HFFc6 (cell line): ENCODE measurements at regions not wholly inside any gene's neighbourhood (a gene's known extent, or its start where the extent isn't known, plus 50 kb on each side); places are given as distances from the start of the nearest gene placed in this dataset.

Experiments
- DNase-seq: peaks from one replicate; pipeline ENCODE4 v3.0.0-alpha.2; 2018
- H3K27ac Mint-ChIP-seq: 2 replicates; pipeline ENCODE4 v1.8.0; 2020; ENCODE audit warnings: mild to moderate bottlenecking, mixed read lengths
- H3K27me3 Mint-ChIP-seq: 2 replicates; pipeline ENCODE4 v1.8.0; 2021; ENCODE audit warnings: mild to moderate bottlenecking, moderate library complexity, mixed read lengths; ENCODE audit not compliant: insufficient read depth
- H3K36me3 Mint-ChIP-seq: 2 replicates; pipeline ENCODE4 v1.8.0; 2021; ENCODE audit warnings: low read depth, mixed read lengths
- H3K4me1 Mint-ChIP-seq: 2 replicates; pipeline ENCODE4 v1.8.0; 2020; ENCODE audit warnings: low read depth, mixed read lengths
- H3K4me3 Mint-ChIP-seq: 2 replicates; pipeline ENCODE4 v1.8.0; 2020; ENCODE audit warnings: mild to moderate bottlenecking, moderate library complexity, mixed read lengths
- H3K9me3 Mint-ChIP-seq: 2 replicates; pipeline ENCODE4 v1.8.0; 2020; ENCODE audit warnings: mild to moderate bottlenecking, mixed read lengths
- CTCF ChIP-seq: fragments of 200-600 bp; sonication (generic); IDR thresholded peaks from 2 replicates; pipeline ENCODE4 v1.5.0; 2021; ENCODE audit warnings: antibody characterized with exemption, mild to moderate bottlenecking

- H3K27ac Mint-ChIP-seq = no peak overlapping the region
- H3K27me3 Mint-ChIP-seq = peaks cover 1% of the 10 kb centered on the region; the same call in 1 of the 2 replicates
- no peaks in the 10 kb centered on the region for H3K36me3 Mint-ChIP-seq
- peaks cover 42% of the 10 kb centered on the region for H3K9me3 Mint-ChIP-seq
- DNase-seq = no peak
- no peak for TF ChIP-seq CTCF
- no peak overlapping the region for H3K4me3 Mint-ChIP-seq
- H3K4me1 Mint-ChIP-seq = no peaks in the 10 kb centered on the region
Measured at GRCh38 chr10:123449234-123449962, 216.8 kb upstream of the GPR26 start.

DNA sequence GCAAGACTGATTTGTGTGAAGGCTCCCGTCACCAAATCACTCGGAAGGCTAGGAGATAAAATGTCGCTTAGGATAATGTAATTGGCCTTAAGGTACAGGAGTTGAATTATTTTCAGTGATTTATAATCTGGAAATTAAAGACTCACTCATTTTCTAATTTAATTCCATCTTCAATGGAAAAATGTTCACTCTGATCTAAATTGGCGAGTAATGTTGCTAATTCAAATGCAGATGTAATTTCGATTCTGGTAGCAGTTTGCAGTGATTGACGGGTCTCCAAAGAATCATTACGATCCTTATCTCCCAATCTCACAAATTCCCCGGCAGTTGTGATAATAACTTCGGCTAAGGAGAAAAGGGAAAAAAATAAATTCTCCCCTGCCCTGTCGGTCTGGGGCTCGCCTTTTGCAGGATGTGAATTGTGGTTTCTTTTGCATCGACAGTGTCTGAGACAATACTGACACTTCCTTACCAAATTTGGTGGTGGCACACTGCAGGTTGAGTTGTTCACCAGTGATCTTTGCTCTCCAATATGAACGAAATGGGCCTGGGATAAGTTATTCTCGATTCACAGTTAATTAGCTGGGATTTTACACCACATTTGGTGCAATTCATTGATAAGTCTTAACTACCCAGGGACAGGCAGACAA lies 215.1 kb upstream of the GPR26 start:
- no peak for DNase-seq
- TF ChIP-seq CTCF = no peak
- H3K36me3 Mint-ChIP-seq = no peaks in the 10 kb centered on the region
- peaks cover 38% of the 10 kb centered on the region for H3K9me3 Mint-ChIP-seq
- no peak overlapping the region for H3K27ac Mint-ChIP-seq
- H3K27me3 Mint-ChIP-seq = peaks cover 1% of the 10 kb centered on the region; the same call in 1 of the 2 replicates
- no peaks in the 10 kb centered on the region for H3K4me1 Mint-ChIP-seq
- no peak overlapping the region for H3K4me3 Mint-ChIP-seq

- H3K27ac Mint-ChIP-seq = no peak overlapping the region
- H3K9me3 Mint-ChIP-seq = peaks cover 41% of the 10 kb centered on the region
- DNase-seq = no peak
- no peaks in the 10 kb centered on the region for H3K4me1 Mint-ChIP-seq
- no peak for TF ChIP-seq CTCF
- no peaks in the 10 kb centered on the region for H3K36me3 Mint-ChIP-seq
- H3K4me3 Mint-ChIP-seq = no peak overlapping the region
- H3K27me3 Mint-ChIP-seq = no peaks in the 10 kb centered on the region; the same call in 1 of the 2 replicates
Measured at GRCh38 chr10:123451618-123452245, 214.4 kb upstream of the GPR26 start.

GRCh38 chr10:123454987-123455386 lies 211.2 kb upstream of the GPR26 start:
- Mint-ChIP-seq H3K27me3 (no peaks in the 10 kb centered on the region; the same call in 1 of the 2 replicates), H3K27ac (no peak overlapping the region), H3K4me3 (no peak overlapping the region), H3K4me1 (no peaks in the 10 kb centered on the region), H3K36me3 (no peaks in the 10 kb centered on the region), H3K9me3 (peaks cover 43% of the 10 kb centered on the region)
- TF ChIP-seq CTCF = no peak
- no peak for DNase-seq

DNA sequence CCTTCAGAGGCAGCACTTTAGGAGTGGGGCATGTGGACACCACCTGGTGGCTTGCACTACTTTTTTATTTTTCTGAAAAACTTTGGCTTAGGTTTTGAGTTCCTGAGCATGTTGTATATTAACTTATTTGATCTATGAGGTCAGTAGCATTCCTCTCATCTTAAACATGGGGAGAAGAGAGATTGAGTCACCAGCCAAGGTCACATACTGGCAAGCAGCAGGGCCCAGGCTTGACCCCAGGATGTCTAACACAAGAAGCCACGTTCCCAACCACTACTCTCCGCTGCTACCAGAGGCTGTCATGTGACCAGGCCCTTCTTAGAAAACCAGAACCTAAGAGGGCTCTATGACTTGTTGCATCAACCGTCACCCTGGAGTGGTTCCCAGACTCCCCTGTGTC lies 210.3 kb upstream of the GPR26 start:
- H3K36me3 Mint-ChIP-seq = no peaks in the 10 kb centered on the region
- TF ChIP-seq CTCF = no peak
- no peak overlapping the region for H3K27ac Mint-ChIP-seq
- H3K4me1 Mint-ChIP-seq = no peaks in the 10 kb centered on the region
- H3K9me3 Mint-ChIP-seq = peaks cover 36% of the 10 kb centered on the region
- H3K27me3 Mint-ChIP-seq = no peaks in the 10 kb centered on the region; the same call in 1 of the 2 replicates
- no peak overlapping the region for H3K4me3 Mint-ChIP-seq
- DNase-seq = no peak
